HG02588 (cell line): ENCODE measurements at regions not wholly inside any gene's neighbourhood (a gene's known extent, or its start where the extent isn't known, plus 50 kb on each side); places are given as distances from the start of the nearest gene placed in this dataset.
"Not testable (repeated sequence)": the region's sequence is repeated elsewhere in the genome, so short reads cannot be mapped to it uniquely, and the experiment has no call there.

Source experiments
- ATAC-seq: cut with Tn5 transposase; IDR thresholded peaks from one replicate; pipeline ENCODE4 v1.9.1; 2021; ENCODE audit warnings: mild to moderate bottlenecking, moderate library complexity; ENCODE audit not compliant: unreplicated experiment

DNA sequence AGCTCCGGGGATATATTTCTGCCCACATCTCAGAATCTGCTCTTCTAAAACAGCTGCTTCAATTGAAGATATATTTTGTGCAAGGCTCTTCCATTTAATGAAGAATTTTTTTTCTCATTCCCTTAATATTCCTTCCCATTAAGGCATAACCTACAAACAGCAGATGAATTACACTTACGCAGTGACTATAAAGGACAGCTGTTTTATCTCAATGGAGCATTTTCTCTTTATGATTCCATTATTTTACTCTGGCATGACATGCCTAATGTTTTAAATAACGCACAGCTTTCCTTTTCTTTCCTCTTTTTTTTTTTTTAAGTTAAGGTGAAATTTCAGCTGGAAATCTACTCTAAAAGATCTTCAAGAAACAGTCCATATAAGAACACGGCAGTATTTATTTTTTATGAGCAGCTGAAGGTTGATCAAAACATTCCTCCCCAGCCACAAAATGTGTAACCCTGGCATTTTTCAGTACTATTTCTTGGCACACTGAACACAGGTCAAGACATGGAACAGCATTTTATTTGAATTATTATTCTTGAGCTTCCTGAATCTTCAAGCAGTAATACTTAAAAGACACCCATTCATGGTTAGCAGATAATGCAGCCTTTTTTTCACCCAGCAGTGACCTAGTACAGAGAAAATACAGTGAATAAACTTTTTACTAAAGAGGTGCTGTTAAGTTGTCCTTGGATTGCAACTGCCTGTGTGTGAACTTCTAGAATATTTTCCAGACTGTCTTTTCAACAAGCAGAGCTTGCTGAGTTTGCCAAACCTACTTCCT, 118.1 kb upstream of the FOXN3 start:
- ATAC-seq: no peak

GRCh38 chr14:89533766-89534165, 116.7 kb upstream of the FOXN3 start:
- no peak for ATAC-seq

DNA sequence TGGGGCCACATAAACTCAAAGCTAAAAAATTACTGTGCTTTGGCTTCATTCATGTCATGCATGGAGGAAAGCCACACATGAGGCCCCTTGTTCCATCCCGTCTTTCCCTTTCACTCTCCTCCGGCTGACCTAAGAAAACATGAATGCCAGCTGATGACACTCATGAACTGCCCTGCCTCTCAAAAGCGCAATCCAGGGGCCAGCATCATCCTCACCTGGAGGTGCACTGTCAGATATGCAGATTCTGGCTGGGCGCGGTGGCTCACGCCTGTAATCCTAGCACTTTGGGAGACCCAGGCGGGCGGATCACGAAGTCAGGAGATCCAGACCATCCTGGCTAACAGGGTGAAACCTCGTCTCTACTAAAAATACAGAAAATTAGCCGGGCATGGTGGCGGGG, 116.1 kb upstream of the FOXN3 start:
- no peak for ATAC-seq

GRCh38 chr14:89531661-89532335, 114.8 kb upstream of the FOXN3 start:
- no peak for ATAC-seq

- ATAC-seq: no peak
Observed at GRCh38 chr14:89524990-89525667, 108.1 kb upstream of the FOXN3 start.

DNA sequence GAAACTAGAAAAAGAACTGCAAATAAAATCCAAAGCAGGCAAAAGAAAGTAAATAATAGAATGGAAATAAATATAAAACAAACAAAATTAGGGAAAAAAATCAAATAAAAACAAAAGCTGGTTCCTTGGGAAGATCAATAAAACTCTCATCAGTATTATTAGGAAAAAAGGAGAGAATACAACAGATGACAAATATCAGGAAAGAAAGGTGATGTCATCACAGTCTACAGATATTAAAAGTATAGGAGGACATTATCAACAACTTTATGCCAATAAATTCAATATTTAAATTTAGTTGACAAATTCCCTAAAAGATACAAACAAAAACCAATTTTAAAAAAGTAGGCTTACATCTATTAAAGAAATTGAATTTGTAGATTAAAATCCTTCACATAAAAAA, 107.4 kb upstream of the FOXN3 start:
- no peak for ATAC-seq

GRCh38 chr14:89521988-89522387, 105.0 kb upstream of the FOXN3 start:
- ATAC-seq: no peak

DNA sequence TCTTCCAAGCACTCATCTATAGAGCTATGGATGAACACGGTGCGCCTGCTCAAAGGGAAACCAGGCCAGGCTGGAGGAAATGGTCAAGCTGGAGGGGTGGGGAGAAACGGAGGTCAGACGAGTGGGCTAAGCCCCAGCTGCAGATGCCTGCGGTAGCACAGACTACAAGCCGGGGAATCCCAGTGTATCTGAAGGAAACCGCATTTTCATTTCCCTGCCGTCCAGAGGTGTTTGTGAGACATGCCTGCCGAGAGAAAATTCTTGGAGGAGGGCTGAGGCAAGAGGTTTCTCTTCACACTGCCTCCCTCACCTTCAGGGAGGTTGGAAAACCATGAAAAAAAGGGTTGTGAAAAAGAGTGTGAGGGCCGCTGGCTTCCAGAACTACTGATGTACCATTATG, 102.0 kb upstream of the FOXN3 start:
- no peak for ATAC-seq

DNA sequence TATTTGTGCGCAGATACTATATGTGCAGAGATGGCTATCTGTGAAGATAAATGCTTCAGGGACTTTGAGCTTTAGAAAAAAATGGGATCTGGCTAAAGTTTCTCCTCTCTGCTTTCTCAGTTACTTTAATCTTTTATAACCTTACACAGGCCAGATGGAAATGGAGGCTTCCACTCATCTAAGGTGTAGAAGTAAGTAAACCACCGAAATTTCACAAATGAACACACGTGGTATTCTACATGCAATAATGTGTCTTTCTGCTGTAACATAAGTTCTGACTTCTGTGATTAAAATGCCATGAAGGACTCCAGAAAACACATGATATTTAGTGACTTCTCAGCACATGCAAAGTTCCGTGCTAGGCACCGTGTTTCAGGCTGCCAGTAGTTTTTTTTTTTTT, 99.1 kb upstream of the FOXN3 start:
- ATAC-seq: no peak

DNA sequence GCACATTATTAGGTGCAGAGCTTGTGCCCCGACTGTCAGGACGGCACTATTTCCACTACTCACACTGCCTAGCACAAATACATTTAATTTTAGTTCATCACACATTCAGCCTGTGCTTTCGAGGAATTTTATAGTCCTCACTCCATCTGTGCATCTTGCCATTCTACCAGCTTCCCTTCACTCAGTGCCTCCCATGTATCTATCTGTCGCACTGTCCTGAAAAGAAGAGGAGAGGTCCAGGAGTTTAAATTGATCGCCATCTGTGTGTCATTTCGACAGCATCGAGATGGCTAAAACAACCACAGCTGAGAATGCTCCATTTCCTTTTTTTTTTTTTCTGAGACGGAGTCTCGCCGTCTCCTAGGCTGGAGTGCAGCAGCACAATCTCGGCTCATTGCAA, 97.6 kb upstream of the FOXN3 start:
- ATAC-seq: no peak

- ATAC-seq: no peak
Observed at GRCh38 chr14:89509891-89510290, 92.9 kb upstream of the FOXN3 start.

DNA sequence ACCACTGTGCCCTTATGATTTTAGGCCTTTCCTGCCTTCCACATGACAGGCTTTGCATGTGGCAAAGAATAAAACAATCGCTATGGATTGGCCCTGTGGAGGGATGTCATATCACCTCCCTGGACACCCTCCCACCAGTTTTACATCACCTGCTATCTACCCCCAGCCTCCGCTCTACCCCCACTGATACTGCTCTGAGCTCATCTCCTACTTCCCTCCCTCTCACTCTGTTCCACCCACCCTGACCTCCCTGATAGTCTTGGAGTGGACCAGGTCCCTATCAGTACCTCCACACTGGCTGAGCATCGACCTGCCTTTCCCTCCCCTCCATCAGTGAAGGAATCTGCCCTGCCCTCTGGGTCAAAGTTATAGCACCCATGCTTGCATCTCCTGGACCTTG, 91.8 kb upstream of the FOXN3 start:
- ATAC-seq: no peak

DNA sequence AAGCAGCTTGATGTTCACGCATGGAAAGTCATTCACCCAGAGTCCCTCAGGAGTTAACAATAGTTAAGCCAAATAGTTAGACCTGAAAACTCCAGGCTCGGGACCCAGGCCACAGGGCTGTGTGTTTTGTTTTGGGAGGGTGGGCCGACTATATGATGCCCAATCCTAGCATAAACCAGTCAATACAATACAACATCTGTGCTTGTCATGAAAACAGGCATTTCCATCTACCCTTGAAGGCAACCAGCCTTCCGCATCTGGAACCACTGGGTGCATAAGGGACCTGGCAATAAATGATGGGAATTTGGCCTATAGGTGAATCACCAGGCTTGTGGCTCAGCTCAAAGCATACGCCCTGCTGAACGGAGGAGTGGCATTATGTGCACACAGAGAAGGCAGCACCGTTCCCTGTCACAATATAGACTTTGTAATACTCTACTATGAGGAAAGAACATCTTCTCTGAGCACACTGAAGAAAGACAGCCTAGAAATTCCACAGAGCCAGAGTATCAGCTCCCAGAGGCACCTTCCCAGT, 91.0 kb upstream of the FOXN3 start:
- ATAC-seq: no peak

DNA sequence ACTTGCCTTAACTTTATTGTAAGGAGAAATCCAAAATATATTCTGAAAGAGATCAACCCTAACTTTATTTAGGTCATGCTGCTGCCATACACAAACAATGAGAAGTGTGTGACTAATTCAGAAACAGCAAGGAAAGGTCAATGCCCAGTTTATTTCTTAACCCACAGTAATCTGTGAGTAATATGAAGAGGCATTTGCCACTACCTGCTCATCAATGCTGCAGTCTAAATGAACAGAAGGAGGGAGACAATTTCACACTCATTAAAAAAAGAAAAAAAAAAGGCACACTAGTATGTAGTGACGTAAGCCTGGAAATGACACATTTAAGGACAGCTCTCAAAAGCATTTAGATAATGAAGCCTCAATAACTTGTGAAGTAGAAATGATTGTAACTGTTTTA, 90.5 kb upstream of the FOXN3 start:
- no peak for ATAC-seq

DNA sequence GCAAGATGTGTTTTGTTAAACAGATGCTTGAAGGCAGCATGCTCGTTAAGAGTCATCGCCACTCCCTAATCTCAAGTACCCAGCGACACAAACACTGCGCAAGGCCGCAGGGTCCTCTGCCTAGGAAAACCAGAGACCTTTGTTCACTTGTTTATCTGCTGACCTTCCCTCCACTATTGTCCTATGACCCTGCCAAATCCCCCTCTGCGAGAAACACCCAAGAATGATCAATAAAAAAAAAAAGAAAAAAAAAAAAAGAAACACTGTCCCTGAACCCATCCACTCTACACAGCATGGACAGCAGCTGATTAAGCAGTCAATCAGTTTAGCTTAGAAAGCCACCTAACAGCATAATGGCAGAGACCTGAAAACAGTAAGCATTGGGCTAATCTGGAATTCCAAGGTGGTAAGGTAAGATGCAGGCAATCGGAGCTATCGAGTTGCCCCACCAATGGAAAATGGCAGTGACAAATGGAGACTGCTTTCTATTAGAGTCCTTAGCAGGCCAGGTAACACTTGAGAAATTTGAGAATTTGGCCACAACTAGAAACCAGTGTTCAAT, 89.9 kb upstream of the FOXN3 start:
- not testable (repeated sequence) for ATAC-seq

DNA sequence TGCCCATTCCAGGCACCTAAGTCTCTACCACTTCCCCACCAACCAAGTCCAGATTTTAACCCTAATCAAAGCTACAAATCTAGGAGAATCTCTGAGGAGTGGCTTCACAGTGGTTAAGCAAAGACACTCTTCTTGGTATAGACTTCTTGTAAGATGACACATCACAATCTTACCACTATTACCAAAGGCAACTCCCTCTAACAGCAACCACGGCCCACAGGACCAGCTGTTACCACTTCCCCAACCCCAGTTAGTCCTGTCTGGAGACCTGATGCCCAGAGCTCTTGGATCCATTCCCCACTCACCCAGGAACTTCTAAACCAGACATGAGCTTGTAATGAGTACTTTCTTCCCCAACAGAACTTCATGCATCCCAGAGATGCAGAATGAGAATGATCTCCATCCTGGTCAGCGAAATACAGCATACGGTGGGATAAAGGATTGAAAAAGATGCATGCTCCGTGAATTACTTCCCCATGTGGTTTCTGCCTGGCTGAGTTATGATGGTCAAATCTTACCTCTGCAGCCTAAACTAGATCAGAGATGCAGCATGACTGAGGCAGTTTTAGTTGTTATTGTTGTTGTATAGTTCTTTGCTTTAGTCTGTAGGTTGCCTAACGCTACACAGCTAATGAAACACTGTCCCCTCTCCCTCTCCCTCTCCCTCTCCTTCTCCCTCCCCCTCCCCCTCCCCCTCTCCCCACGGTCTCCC, 87.7 kb upstream of the FOXN3 start:
- no peak for ATAC-seq

DNA sequence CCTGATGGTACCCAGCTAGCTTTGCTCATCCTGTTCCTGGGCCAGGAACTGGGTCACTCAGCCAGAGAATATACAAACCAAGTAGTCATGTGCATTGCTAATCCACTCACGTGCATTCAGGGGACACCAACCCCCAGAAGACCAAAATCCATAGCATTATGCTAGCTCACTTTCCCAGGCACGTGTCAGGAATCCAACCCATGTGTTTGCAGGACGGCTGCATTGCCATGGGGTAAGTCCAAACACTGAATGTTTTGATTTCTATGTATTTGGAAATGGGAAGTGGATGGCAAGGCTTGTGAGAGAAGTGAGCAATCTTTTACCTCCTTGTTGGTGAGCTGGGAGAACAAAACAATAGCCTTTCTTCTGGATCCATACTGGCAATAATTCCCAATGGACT, 87.1 kb upstream of the FOXN3 start:
- ATAC-seq: no peak

GRCh38 chr14:89503431-89503996, 86.5 kb upstream of the FOXN3 start:
- no peak for ATAC-seq

DNA sequence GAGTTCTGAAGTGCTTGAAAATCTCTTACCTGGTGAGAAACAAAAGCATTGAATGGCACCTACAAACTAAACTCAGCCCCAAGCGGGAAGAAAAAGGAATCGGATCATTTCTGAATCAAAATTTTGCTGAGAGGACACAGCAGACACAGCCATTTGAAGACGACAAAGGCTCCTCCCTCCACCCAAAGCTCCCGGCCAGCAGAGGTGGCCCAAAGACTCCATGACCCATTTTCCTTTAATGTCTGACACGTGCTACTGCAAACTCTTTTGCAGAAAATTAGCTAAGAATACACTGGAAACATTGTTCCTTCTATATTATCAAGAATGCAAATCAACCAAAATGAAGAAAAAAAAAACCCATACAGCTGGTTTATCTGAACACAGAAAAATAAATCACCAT, 85.9 kb upstream of the FOXN3 start:
- no peak for ATAC-seq

GRCh38 chr14:89501381-89501780, 84.3 kb upstream of the FOXN3 start:
- no peak for ATAC-seq

DNA sequence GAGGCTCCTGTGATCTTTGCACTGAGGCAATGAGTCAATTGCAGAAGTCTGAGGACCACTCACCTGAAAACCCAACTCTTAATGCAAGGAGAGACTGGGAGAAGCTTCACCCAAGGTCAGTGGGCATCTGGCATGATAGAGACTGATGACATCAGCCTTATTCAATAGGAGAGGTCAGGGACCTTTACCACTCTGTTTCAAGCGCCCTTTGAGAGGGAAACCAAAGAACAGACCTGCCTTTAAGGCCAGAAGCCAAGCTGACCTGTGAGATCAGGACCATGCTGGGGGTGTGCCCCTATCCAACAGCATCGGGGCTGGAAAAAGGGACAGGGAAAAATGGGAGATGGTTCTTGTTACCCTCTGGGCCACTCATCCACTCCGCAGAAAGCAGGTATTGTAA, 83.3 kb upstream of the FOXN3 start:
- ATAC-seq: no peak
